ENCODE measurements at regions not wholly inside any gene's neighbourhood (a gene's known extent, or its start where the extent isn't known, plus 50 kb on each side); places are given as distances from the start of the nearest gene placed in this dataset.

- Histone ChIP-seq H3K18ac (ENCODE audit: low read depth, low read length) (no peak overlapping the region), H4K8ac (ENCODE audit: low read depth in 2 of 2, low read length in 2 of 2) (no peak overlapping the region), H3K36me3 (ENCODE audit: control insufficient read depth, insufficient read depth, low read length) (no peaks in the 10 kb centered on the region), H2BK20ac (ENCODE audit: low read depth, low read length) (no peak overlapping the region), H3K4me2 (ENCODE audit: low read depth, low read length) (no peak overlapping the region), H3K56ac (ENCODE audit: extremely low read depth, insufficient read depth, low read length) (no peak overlapping the region), H2BK120ac (ENCODE audit: low read depth, low read length) (no peak overlapping the region), H3K4me3 (ENCODE audit: insufficient read depth, low read depth, low read length) (no peak overlapping the region), H3K27ac (ENCODE audit: insufficient read depth, low read length) (no peak overlapping the region), H3K9me1 (ENCODE audit: insufficient read depth, low read length) (no peaks in the 10 kb centered on the region), H3K79me1 (ENCODE audit: low read depth in 1 of 2, low read length in 2 of 2) (no peaks in the 10 kb centered on the region), H2AK5ac (ENCODE audit: low read depth, low read length) (no peak overlapping the region), H3K9ac (ENCODE audit: low read depth, low read length) (no peak overlapping the region), H3K27me3 (ENCODE audit: control insufficient read depth, insufficient read depth, low read length) (no peaks in the 10 kb centered on the region), H4K20me1 (ENCODE audit: insufficient read depth, low read length) (no peaks in the 10 kb centered on the region), H3K9me3 (ENCODE audit: control insufficient read depth, insufficient read depth, low read length) (no peaks in the 10 kb centered on the region), H4K91ac (ENCODE audit: insufficient read depth, low read depth, low read length) (no peak overlapping the region), H3K23ac (ENCODE audit: low read depth, low read length) (no peak overlapping the region), H3K4ac (ENCODE audit: low read depth, low read length) (no peak overlapping the region), H3K4me1 (ENCODE audit: control insufficient read depth, insufficient read depth, low read length) (no peaks in the 10 kb centered on the region), H2BK5ac (ENCODE audit: low read depth, low read length, poor library complexity, severe bottlenecking) (no peak overlapping the region), H2BK15ac (ENCODE audit: low read depth, low read length) (no peak overlapping the region), H3K14ac (replicated peaks; ENCODE audit: low read depth, low read length) (no peak overlapping the region), H2AFZ (replicated peaks; ENCODE audit: low read length, poor library complexity) (no peak overlapping the region), H4K5ac (ENCODE audit: low read depth, low read length) (no peak overlapping the region), H2AK9ac (replicated peaks; ENCODE audit: low read depth, low read length, poor library complexity) (no peak overlapping the region)
- ChIA-PET POLR2A (ENCODE audit: unreplicated experiment) (no interaction called here), CTCF (no interaction called here)
- no peak for ATAC-seq (ENCODE audit: low read depth)
- no CpG with 5 or more reads among the region's 2 CpGs for WGBS, 2 experiments (ENCODE audit: extremely low coverage in 2 of 2, insufficient read length in 1 of 2)
- no peak for DNase-seq
- in situ Hi-C loops (cut with MboI; ENCODE audit: low sequenced_read_pairs), result no loop called here
- intact Hi-C loops (cut with micrococcal nuclease), result no loop called here
- BruUV-seq (replicated peaks), result no TSS peak
- dilution Hi-C loops (cut with HindIII; ENCODE audit: low sequenced_read_pairs, unreplicated experiment), result no loop called here
- TF ChIP-seq CEBPB (IDR thresholded peaks at IDR 0.05; ENCODE audit: low read depth, low read length), result no peak
- no peak for TF ChIP-seq NFE2L2 (IDR thresholded peaks at IDR 0.05; ENCODE audit: low read depth, low read length)
- TF ChIP-seq FOS (IDR thresholded peaks at IDR 0.05; ENCODE audit: low read depth, low read length), result no peak
- no peak for TF ChIP-seq MAZ (IDR thresholded peaks at IDR 0.05; ENCODE audit: borderline replicate concordance, low read depth, low read length)
- TF ChIP-seq BHLHE40 (IDR thresholded peaks at IDR 0.05; ENCODE audit: low read depth, low read length), result no peak
- TF ChIP-seq POLR2A (IDR thresholded peaks at IDR 0.05; ENCODE audit: low read depth, low read length), result no peak
- TF ChIP-seq CHD1 (IDR thresholded peaks at IDR 0.05; ENCODE audit: low read depth, low read length), result no peak
- no peak for TF ChIP-seq RAD21 (IDR thresholded peaks at IDR 0.05; ENCODE audit: low read length)
- no peak for TF ChIP-seq CTCF (conservative IDR thresholded peaks at IDR 0.05; ENCODE audit: low read depth, low read length)
- no peak for TF ChIP-seq MXI1 (IDR thresholded peaks at IDR 0.05; ENCODE audit: borderline replicate concordance, low read depth, low read length)
- TF ChIP-seq SMC3 (IDR thresholded peaks at IDR 0.05; ENCODE audit: low read depth, low read length), result no peak
- TF ChIP-seq, protein P1, sequence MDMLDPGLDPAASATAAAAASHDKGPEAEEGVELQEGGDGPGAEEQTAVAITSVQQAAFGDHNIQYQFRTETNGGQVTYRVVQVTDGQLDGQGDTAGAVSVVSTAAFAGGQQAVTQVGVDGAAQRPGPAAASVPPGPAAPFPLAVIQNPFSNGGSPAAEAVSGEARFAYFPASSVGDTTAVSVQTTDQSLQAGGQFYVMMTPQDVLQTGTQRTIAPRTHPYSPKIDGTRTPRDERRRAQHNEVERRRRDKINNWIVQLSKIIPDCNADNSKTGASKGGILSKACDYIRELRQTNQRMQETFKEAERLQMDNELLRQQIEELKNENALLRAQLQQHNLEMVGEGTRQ (IDR thresholded peaks at IDR 0.05; ENCODE audit: low read depth, low read length), result no peak
- no peak for TF ChIP-seq RFX5 (IDR thresholded peaks at IDR 0.05; ENCODE audit: low read depth, low read length)
- no peak for TF ChIP-seq MAFK (IDR thresholded peaks at IDR 0.05; ENCODE audit: low read depth, low read length)
Measured at GRCh38 chr7:117963264-117964197, 90.3 kb upstream of the CTTNBP2 start.

Measured in IMR-90 (cell line).